GM21447 (cell line): ENCODE measurements at regions not wholly inside any gene's neighbourhood (a gene's known extent, or its start where the extent isn't known, plus 50 kb on each side); places are given as distances from the start of the nearest gene placed in this dataset.

Source experiments
- ATAC-seq: cut with Tn5 transposase; IDR thresholded peaks from one replicate; pipeline ENCODE4 v1.9.1; 2021; ENCODE audit not compliant: unreplicated experiment

DNA sequence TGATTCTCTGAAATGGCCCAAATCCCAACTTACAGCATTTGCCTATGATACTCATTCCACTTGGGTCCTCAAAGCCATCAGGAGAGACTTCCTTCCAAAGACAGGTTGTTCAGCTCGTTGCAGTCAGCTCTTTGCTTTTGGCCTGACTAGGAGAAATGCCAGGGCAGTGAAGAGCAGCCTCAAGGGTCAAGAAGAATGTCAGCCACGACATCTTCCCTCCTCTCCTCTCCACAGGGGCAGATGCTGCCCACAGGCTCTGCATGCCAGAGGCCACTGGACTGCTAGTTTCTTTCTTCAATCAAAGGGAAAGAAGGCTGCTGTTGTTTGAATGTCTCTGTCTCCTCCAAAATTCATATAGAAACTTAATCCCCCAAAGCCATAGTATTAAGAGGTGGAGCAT, 201.7 kb upstream of the PFN2 start:
- ATAC-seq = no peak

DNA sequence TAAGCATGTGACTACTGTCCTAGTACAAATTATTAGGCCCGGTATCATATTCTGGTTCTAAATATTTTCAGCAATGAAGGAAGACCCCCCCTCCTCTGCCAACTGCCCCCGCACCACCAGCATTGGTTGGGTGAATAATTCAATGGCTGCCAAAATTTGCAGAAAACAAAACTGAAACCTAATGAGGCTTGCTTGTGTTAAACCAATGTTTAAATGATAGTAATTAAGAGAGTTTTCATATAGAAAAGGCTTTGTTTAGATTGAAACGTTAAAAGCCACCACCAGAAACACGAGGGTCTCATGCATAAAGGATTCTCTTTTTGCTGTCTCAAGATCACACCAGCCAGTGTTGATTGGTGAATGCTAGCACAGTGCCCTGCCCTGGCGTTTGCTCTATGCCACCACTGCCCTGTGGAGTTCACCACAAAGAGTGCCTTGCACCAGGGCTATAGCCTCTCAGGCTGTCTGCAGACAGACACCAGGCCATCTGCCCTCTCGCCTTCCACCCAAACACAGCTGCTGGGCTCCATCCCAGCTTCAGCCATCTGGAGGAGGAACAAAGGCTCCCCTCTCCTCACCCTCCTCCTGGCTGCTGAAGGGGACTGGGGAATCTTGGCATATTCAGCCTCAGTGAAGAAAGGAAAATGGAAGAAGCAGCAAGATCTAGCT, 200.3 kb upstream of the PFN2 start:
- ATAC-seq = no peak

DNA sequence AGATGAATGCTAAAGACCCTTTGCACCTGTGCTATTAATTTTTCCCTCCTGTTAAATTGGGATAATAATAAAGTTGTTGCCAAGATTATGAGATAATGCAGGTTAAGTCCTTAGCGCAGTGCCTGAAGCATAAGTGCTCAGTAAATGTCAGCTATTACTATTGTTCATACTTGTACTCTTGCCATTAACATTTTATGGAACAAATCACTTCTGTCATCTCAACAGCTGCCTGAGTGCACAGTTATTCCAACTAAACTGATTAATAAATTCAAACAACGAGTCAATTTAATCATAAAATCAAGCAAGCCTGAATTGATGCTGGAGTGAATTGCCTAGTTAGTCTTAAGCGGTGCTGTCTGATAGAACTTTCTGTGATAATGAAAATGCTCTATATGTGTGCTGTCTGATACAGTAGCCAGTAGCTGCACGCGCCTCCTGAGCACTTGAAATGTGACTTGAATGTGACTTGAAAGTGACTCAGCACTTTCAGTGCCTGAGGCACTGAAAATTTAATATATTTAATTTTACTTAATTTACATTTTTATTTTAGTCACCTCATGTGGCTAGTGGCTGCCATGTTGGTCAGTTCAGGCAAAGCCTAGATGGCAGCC, 198.7 kb upstream of the PFN2 start:
- ATAC-seq = no peak

DNA sequence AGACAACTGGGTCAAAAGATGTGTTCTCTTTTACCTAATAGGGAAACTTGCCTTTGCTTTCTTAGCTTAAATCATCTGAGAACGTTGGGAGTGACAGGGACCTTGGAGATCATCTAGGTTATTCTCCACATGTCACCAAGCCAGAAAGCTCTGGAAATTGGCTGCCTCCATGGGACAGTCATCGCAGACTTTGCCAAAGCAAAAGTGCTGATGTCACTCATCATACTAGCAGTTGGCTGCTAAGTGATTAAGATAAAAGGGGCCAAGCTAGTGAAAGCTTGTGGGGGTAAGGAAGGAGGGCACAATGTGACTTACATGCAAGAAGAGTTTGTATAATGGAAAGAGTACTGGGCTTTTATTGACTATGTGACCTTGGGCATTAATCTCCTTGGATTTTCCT, 198.0 kb upstream of the PFN2 start:
- no peak for ATAC-seq

DNA sequence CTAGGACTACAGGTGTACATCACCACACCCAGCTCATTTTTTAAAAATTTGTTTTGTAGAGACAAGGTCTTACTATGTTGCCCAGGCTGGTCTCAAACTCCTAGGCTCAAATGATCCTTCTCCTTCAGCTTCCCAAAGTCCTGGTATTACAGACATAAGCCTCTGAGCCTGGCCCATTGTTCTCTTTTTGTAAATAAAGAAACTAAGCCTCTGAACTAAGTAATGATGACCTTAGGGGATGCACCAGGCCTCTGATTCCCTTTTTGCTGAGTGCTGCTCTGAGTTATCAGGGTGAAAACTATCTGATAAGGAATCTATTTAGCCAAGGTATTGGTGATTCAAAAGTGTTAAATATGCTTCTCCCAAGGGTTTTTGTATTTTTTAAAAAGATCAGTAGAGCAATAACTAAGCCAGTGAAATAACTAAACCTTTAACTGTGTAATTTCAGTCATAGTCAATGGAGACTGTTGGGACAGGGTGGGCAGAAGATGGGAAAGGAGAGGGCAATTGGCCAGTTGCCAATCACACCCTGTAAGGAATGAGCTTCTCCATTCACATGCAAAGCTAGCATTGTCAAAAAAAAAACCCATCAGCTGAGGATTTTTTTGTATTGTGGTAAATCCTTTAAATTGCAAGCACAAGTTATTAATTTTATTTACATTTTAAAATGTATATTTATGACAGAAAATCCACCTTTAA, 194.8 kb upstream of the PFN2 start:
- ATAC-seq = no peak

DNA sequence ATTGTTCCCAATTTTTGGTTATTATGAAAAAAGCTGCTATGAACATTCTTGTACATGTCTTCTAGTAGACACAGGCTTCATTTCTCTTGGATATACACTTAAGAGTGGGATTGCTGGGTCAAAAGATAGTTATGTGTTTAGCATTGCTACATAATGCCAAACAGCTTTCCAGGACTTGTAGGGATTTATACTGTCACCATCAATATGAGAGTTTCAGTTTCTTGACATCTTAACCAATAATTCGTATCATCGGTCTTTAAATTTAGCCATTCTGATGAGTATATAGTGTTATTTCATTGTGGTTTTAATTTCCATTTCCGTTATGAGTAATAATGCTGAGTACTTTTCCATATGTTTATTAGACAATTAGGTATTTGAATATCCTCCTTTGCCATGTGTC, 190.3 kb upstream of the PFN2 start:
- no peak for ATAC-seq

DNA sequence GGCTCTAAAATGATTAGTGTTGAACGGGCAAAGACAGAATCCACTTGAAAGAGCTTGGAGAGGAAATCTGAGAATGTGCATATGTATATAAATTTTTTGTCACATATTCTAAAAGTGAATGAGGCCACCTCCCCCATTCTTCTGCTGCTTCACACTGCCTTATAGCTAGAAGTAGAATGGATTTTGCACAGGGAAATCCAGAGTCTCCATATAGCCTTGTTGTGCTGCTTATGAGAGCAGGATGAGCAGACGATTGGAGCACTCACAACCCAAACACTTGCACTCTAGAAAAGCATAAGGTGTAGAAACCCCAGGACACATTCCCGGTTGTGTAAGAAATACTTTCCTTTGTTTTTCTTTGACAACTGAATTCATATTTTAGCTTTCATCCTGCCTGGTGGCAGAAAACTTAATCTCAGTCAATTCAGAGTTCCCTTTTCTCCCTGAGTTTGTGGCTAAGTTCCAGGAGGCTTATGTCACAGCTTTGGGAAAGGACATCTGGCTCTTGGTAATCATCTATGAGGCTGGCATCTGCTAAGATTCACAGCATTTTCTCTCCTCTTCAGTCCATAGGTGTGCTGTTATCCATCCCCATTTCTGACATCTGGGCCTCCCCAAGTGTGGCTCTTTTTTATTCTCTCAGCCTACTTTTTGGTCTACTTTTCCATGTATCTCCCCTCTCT, 188.4 kb upstream of the PFN2 start:
- no peak for ATAC-seq

DNA sequence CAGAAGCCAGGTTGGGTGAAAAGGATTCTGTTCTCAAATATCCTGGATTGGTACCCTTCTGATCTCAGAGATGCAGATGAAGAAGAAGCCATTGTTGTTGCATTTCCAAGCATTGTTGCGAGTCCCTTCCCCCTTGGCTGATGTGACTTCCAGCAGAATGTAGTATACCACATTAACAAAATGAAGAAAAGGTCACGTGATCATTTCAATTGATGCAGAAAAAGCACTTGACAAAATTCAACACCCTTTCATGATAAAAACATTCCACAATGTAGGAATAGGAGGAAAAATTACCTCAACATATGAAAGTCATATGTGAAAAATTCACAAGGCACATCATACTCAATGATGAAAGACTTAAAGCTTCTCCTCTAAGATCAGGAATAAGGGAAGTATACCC, 181.9 kb upstream of the PFN2 start:
- ATAC-seq = no peak

DNA sequence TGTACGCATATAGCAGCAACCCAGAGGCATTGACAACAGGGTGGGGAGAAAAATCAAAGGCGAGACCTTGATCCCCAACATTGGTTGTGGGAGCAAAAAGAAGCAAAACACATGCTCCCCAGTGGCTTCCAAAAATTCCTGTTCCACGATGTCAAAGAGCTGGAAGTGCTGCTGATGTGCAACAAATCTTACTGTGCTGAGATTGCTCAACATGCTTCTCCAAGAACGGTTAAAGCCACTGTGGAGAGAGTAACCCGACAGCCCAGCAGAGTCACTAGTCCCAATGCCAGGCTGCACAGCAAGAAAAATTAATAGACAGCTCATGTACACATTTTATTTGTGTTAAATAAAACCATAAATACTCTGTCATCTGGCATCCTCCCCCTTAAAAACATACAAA, 179.9 kb upstream of the PFN2 start:
- ATAC-seq = no peak

DNA sequence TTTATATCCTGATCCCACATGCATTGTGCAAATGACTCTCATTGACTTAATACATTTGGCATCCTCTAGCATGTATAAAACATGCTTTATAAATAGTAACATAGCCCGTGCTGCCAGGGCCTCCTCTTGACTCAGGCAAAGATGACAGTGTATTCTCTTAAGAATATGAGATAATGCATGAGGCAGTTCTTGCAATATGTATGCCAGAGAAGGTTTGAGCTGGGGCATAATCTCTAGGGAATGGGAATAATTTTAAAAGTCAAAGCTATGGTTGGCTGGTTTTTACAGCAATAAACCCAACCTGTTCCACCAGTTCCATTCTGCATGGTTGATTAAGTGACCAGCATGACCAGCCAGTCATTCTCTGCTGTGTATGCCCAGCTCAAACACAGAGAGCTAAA, 179.0 kb upstream of the PFN2 start:
- no peak for ATAC-seq

DNA sequence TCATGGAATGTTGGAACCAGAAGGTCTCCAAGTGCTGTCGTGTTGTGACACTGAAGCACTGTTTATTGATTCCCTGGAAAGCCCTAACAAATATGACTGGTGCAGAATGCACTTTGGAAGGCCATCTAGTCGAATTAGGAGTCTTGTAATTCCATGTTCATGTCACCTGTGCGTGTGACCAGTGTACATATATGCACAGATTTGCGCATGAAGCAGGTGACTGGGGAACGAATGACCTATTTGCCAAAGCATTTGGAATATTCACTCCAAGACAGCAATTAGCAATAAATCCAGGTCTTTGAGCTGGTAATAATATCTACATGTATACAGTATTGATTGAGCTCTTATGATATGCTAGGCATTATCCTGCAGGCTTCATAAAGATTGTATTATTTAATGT, 177.5 kb upstream of the PFN2 start:
- ATAC-seq = no peak

DNA sequence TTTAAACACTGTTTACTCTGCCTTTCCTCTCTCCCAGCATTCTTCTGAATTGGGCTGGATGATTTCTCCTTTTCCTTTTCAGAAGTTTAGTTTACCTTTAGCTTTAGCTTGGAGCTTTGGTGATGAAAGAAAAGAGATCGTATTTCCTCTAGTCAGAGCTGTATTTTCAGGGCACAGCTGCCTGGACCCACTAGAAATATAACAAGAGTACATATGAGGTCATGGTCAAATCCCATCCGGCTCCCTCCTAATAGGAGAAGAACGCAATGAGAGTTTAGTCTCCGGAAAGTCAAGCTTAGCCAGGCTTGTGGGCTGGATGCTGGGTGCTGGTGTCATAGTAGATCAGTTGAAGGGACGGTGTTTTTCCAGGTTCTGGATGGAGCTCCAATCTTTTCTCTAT, 177.1 kb upstream of the PFN2 start:
- no peak for ATAC-seq

DNA sequence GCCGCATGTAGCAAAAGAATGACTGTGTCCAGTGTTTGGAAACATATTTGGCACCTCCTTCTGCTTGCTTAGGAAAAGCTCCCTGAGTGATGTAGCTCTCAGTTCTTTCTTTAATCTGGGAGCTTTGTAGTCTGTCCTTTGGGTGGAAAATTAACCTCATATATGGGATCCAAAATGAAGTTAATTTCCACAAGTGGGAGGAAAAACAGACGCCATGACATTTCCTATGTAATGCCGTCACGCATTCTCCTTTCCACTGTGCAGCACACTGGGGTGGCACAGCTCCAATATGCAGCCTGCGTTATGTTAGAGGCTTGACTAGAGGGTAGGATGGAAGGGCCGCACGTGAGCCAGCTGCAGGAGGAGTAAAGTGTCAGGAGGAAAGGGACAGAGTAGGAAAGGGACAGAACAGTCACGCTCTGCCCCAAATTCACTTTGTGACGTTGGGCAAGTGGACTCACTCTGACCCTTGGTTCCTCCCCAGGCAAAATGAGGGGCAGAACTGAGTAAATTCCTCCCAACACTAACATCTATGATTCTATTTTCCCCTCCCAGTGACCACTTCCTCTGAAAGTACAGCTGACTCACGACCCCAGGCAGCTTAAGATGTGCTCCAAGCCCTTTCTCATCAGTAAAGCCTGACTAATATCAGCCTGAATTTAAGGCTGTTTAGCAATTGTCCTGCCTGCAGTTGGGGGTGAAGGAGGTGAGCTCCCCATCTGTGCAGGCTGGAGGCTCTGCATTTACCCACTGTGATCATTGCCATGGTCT, 176.5 kb upstream of the PFN2 start:
- no peak for ATAC-seq

DNA sequence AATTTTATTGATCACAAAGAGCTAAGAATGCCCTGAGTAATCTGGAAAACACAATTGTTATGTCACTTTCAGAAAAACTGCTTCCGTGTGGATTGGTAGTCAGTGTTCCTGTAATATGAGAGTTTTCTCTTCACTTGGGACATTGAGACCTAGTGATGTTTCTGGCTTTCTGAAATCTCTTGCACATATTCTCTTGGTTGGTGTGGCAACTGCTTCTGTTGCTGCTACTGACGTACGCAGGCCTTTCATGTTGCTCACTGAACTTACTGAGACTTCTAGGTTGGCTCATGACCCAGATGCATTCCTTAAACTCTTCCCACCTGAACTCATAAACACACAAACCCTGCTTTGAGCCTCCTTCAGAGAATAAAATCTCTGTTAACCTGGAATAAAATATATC, 175.0 kb upstream of the PFN2 start:
- no peak for ATAC-seq

DNA sequence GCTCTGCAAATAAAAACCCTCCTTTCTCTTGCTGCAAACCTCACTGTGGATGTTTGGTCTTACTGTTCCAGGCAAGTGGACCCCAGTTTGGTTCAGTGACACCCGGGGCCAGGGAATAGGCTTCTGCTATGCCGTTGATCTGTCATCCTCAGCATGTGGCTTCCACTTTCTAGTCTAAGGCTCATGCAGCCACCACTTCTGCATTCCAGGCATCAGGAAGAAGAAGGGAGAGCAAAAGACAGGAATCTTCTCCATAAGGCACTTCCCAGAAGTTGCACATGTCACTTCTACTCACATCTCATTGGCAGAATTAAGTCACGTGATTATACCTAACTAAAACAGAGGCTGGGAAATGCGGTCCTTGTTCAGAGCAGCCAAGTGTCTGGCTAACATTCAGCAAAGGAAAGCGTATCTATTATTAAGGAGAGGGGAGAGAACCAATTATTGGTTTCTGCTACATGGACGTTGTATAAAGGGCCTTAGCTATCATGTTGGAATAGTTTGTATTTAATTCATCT, 173.6 kb upstream of the PFN2 start:
- no peak for ATAC-seq

DNA sequence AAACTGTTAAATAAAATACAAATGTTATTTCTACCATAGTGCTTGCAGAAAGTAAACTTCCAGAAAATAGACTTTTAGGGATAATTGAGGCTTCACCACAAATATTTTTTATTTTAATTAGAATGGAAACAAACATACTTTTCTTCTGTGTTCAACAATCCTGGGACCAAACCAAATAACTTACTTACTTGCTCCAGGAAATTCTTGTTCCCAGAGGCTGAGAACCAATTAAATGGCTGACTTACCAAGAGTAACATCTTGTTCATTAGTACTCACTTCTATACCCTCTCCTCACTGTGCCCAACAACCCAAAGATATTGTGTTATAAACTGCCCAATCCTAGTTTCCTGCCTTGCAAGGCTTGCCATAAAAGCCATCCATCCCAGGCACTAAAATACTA, 172.2 kb upstream of the PFN2 start:
- no peak for ATAC-seq

DNA sequence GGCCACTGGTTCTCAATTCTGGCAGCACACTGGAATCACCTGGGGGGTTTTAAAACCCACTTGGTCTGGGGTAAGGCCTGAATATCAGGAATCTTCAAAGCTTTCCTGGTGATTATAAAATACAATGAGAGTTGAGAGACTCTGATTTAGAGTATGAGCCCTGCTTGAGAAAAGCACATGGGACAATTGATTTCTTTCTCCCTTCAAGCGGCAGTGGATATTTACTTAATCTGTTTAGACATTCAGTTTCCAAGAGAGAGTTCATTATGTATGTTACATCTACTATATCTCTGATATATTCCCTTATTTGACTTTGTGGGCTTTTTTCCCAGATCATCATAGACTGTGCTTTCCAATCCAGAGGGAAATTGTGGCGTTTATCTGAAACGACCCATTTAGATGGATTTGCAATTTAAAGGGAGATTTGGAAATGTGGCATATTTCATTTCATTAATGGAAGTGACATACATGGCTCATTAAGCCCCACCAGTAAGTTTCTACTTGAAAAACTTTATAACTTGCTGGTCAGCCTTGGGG, 171.2 kb upstream of the PFN2 start:
- no peak for ATAC-seq

DNA sequence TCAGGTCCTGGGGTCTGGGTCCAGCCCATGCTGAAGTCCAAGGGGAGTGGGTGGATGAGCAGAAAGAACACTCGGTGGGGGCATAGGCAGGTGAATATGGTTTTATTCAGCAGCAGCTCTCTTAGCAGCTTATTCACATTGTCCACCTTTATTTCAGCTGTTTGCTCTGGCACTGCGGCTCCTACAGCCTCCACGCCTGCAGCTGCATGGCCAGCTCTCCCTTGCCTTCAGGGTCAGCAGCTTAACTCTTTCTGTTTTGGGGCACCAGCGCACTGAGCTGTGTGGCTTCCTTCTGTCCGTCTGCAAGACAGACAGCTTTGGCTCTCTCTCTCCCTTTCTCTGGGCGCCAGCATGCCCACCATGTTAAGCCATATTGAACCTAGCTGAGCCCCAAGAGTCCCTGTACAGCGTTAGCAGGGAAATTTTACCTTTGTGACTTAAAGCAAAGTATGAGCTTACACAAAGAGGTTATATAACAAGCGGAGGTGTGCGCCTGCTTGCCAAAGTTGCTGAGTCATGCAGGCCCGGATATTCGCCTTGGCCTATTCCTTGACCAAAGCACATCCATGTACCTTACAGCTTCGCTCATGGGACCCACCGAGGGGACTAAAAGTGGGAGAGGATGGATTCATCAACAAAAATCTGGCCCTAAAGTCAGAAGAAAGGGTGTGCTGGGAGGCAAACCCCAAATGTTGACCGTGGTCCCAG, 170.1 kb upstream of the PFN2 start:
- no peak for ATAC-seq

DNA sequence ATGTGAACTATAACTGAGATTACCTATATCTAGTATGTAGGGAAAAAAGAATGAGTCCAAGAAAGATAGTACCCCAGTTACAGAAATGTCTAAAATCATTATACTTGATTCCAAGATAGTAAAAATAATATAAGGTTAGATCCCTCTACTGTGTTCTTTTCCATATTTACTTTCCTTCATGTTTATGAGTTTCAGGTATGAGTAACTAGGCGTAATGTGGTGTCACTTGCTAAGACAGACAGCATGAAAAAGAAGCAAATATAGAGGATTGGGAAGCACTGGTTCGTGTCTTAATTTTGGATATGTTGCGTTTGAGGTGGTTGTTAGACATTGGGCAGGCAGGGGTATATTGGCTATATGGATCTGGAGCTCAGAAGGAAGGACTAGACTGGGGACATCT, 168.1 kb upstream of the PFN2 start:
- no peak for ATAC-seq

DNA sequence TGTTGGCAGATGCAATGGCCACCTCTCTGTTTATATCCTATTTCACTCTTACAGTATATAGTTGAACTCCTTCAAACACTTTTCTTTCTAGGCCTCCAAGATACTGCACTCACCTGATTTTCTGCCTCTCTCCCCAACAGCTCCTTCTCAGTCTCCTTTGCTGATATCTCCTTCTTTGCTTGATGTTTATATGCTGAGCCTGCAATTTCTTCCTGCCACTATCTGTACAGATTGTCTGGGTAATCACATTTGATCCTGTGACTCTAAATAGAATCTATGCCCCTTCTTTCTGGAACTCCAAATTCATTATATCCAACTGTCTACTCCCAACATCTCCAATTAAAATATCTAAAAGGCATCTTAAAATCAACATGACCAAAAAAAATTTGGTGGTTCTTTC, 165.5 kb upstream of the PFN2 start:
- no peak for ATAC-seq
